ENCODE measurements at regions not wholly inside any gene's neighbourhood (a gene's known extent, or its start where the extent isn't known, plus 50 kb on each side); places are given as distances from the start of the nearest gene placed in this dataset.

- Histone ChIP-seq H3K36me3 (no peaks in the 10 kb centered on the region), H3K4me1 (no peaks in the 10 kb centered on the region), H3K9me3 (no peaks in the 10 kb centered on the region), H3K27me3 (no peaks in the 10 kb centered on the region), H3K4me3 (no peak overlapping the region), H3K27ac (no peak overlapping the region)
- in situ Hi-C loops (cut with MboI; ENCODE audit: low pct_ligation_motif_present in 1 of 4, low pct_unique_long_range_greater_than_20kb in 1 of 4, low sequenced_read_pairs in 3 of 4) (no loop called here), intact Hi-C loops (cut with DNase I; ENCODE audit: low total_unique reads) (no loop called here)
- 75 to 84% methylated on average over 4 of the region's 4 CpGs for WGBS, 2 donors (ENCODE audit: low coverage in 1 of 2)
- TF ChIP-seq, protein P1, sequence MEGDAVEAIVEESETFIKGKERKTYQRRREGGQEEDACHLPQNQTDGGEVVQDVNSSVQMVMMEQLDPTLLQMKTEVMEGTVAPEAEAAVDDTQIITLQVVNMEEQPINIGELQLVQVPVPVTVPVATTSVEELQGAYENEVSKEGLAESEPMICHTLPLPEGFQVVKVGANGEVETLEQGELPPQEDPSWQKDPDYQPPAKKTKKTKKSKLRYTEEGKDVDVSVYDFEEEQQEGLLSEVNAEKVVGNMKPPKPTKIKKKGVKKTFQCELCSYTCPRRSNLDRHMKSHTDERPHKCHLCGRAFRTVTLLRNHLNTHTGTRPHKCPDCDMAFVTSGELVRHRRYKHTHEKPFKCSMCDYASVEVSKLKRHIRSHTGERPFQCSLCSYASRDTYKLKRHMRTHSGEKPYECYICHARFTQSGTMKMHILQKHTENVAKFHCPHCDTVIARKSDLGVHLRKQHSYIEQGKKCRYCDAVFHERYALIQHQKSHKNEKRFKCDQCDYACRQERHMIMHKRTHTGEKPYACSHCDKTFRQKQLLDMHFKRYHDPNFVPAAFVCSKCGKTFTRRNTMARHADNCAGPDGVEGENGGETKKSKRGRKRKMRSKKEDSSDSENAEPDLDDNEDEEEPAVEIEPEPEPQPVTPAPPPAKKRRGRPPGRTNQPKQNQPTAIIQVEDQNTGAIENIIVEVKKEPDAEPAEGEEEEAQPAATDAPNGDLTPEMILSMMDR (IDR thresholded peaks at IDR 0.05): no peak
- TF ChIP-seq POLR2A (IDR thresholded peaks at IDR 0.05) (no peak), EP300 (IDR thresholded peaks at IDR 0.05; ENCODE audit: low read depth) (no peak), POLR2AphosphoS5 (IDR thresholded peaks at IDR 0.05) (no peak)
- DNase-seq: no peak
Measured at GRCh38 chr18:43692099-43692690, 414.9 kb upstream of the SYT4 start.

GRCh38 chr18:43702399-43702798, 425.1 kb upstream of the SYT4 start:
- in situ Hi-C loops (cut with MboI; ENCODE audit: low pct_ligation_motif_present in 1 of 4, low pct_unique_long_range_greater_than_20kb in 1 of 4, low sequenced_read_pairs in 3 of 4): no loop called here
- no peak overlapping the region for H3K27ac ChIP-seq
- H3K9me3 ChIP-seq: no peaks in the 10 kb centered on the region
- intact Hi-C loops (cut with DNase I; ENCODE audit: low total_unique reads): loop anchor here (2.0 kb wide), 1 partner anchor 32 kb away; no protein-coding TSS in a partner anchor
- 76 to 86% methylated on average over 2 of the region's 2 CpGs for WGBS, 2 donors (ENCODE audit: low coverage in 1 of 2)
- H3K4me1 ChIP-seq: no peaks in the 10 kb centered on the region
- H3K4me3 ChIP-seq: no peak overlapping the region
- TF ChIP-seq POLR2A (IDR thresholded peaks at IDR 0.05): no peak
- no peak for TF ChIP-seq POLR2AphosphoS5 (IDR thresholded peaks at IDR 0.05)
- TF ChIP-seq, protein P1 (IDR thresholded peaks at IDR 0.05): no peak
- no peak for TF ChIP-seq EP300 (IDR thresholded peaks at IDR 0.05; ENCODE audit: low read depth)
- no peaks in the 10 kb centered on the region for H3K27me3 ChIP-seq
- DNase-seq: no peak
- no peaks in the 10 kb centered on the region for H3K36me3 ChIP-seq

- in situ Hi-C loops (cut with MboI; ENCODE audit: low pct_ligation_motif_present in 1 of 4, low pct_unique_long_range_greater_than_20kb in 1 of 4, low sequenced_read_pairs in 3 of 4): no loop called here
Measured at GRCh38 chr18:43703050-43703449, 425.8 kb upstream of the SYT4 start.

GRCh38 chr18:43705850-43706249, 428.6 kb upstream of the SYT4 start:
- no peaks in the 10 kb centered on the region for H3K4me1 ChIP-seq
- DNase-seq: no peak
- H3K27me3 ChIP-seq: no peaks in the 10 kb centered on the region
- in situ Hi-C loops (cut with MboI; ENCODE audit: low pct_ligation_motif_present in 1 of 4, low pct_unique_long_range_greater_than_20kb in 1 of 4, low sequenced_read_pairs in 3 of 4): no loop called here
- TF ChIP-seq EP300 (IDR thresholded peaks at IDR 0.05; ENCODE audit: low read depth) (no peak), POLR2A (IDR thresholded peaks at IDR 0.05) (no peak), POLR2AphosphoS5 (IDR thresholded peaks at IDR 0.05) (no peak)
- TF ChIP-seq, protein P1 (IDR thresholded peaks at IDR 0.05): no peak
- H3K27ac ChIP-seq: no peak overlapping the region
- intact Hi-C loops (cut with DNase I; ENCODE audit: low total_unique reads): no loop called here
- no peaks in the 10 kb centered on the region for H3K9me3 ChIP-seq
- 63 to 68% methylated on average over 3 to 4 of the region's 4 CpGs for WGBS, 2 donors (ENCODE audit: low coverage in 1 of 2)
- H3K36me3 ChIP-seq: no peaks in the 10 kb centered on the region
- H3K4me3 ChIP-seq: no peak overlapping the region

More at GRCh38 chr18:43703050-43703449, 425.8 kb upstream of the SYT4 start:
- Histone ChIP-seq H3K36me3 (no peaks in the 10 kb centered on the region), H3K4me1 (no peaks in the 10 kb centered on the region), H3K9me3 (no peaks in the 10 kb centered on the region), H3K4me3 (no peak overlapping the region), H3K27me3 (no peaks in the 10 kb centered on the region), H3K27ac (no peak overlapping the region)
- DNase-seq: no peak
- WGBS, 2 donors (ENCODE audit: low coverage in 1 of 2): 49 to 57% methylated on average over 2 of the region's 2 CpGs
- intact Hi-C loops (cut with DNase I; ENCODE audit: low total_unique reads): loop anchor here (2.0 kb wide), 1 partner anchor 32 kb away; no protein-coding TSS in a partner anchor
- TF ChIP-seq POLR2AphosphoS5 (IDR thresholded peaks at IDR 0.05) (no peak), EP300 (IDR thresholded peaks at IDR 0.05; ENCODE audit: low read depth) (no peak), POLR2A (IDR thresholded peaks at IDR 0.05) (no peak)
- TF ChIP-seq, protein P1 (IDR thresholded peaks at IDR 0.05): no peak

Measured in transverse colon (tissue), 4 donors.